CD4-positive, alpha-beta T cell (primary cell): ENCODE measurements at regions not wholly inside any gene's neighbourhood (a gene's known extent, or its start where the extent isn't known, plus 50 kb on each side); places are given as distances from the start of the nearest gene placed in this dataset.

Source experiments
- ATAC-seq: fragments of 200-7000 bp; cut with Tn5 transposase; one replicate; pipeline ENCODE4 v1.10.0; 2022; ENCODE audit warnings: mild to moderate bottlenecking; ENCODE audit not compliant: poor library complexity
- CTCF ChIA-PET: fragments of 350-600 bp; sonication (Branson Sonifier 250); formaldehyde crosslinking; loops from one replicate; lab custom pipeline; 2021; ENCODE audit warnings: antibody characterized with exemption, inconsistent platforms; lab: Charles Lee
- POLR2A ChIA-PET: fragments of 350-600 bp; sonication (Branson Sonifier 250); formaldehyde crosslinking; loops from one replicate; lab custom pipeline; 2021; ENCODE audit warnings: antibody characterized with exemption, inconsistent platforms; lab: Charles Lee
- DNase-seq, 14 experiments: peaks; one replicate each; pipeline ENCODE4 v3.0.0-alpha.2; 2013 to 2020; ENCODE audit warnings: mixed read lengths in 2 of 14
- H3K27ac ChIP-seq, 2 donors: one replicate each; pipeline versions ENCODE4 v1.5.1 to v1.7.0; 2013; ENCODE audit warnings: low read length in 2 of 2, low read depth in 1 of 2, mild to moderate bottlenecking in 1 of 2
- H3K27me3 ChIP-seq, 2 experiments: 1 replicate in 1 of 2; 2 replicates in 1 of 2; pipeline versions ENCODE4 v1.6.1 to v1.7.0; 2013; ENCODE audit warnings: low read length in 2 of 2, control low read depth in 1 of 2, mild to moderate bottlenecking in 1 of 2, moderate library complexity in 1 of 2; ENCODE audit not compliant: insufficient read depth in 2 of 2, control insufficient read depth in 1 of 2
- H3K36me3 ChIP-seq: one replicate; pipeline ENCODE4 v1.6.1; 2013; ENCODE audit warnings: low read length, control low read depth; ENCODE audit not compliant: insufficient read depth
- H3K4me1 ChIP-seq: one replicate; pipeline ENCODE4 v1.6.1; 2013; ENCODE audit warnings: low read length, control low read depth; ENCODE audit not compliant: insufficient read depth
- H3K4me3 ChIP-seq: one replicate; pipeline ENCODE4 v1.5.1; 2013; ENCODE audit warnings: mild to moderate bottlenecking, low read length, moderate library complexity
- H3K9me3 ChIP-seq, 2 experiments: 1 replicate in 1 of 2; 2 replicates in 1 of 2; pipeline versions ENCODE4 v1.6.1 to v1.7.0; 2013; ENCODE audit warnings: low read length in 2 of 2, mild to moderate bottlenecking in 2 of 2, control low read depth in 1 of 2, moderate library complexity in 1 of 2; ENCODE audit not compliant: control insufficient read depth in 1 of 2, insufficient read depth in 1 of 2
- H3K27ac Mint-ChIP-seq: one replicate; pipeline ENCODE4 v1.8.0; 2020; ENCODE audit warnings: mixed read lengths
- H3K27me3 Mint-ChIP-seq: one replicate; pipeline ENCODE4 v1.8.0; 2021; ENCODE audit warnings: mixed read lengths
- H3K36me3 Mint-ChIP-seq: one replicate; pipeline ENCODE4 v1.8.0; 2021; ENCODE audit warnings: low read depth, mixed read lengths
- H3K4me1 Mint-ChIP-seq: one replicate; pipeline ENCODE4 v1.8.0; 2021; ENCODE audit warnings: low read depth, mixed read lengths
- H3K4me3 Mint-ChIP-seq: one replicate; pipeline ENCODE4 v1.8.0; 2020; ENCODE audit warnings: mild to moderate bottlenecking, mixed read lengths
- H3K9me3 Mint-ChIP-seq: one replicate; pipeline ENCODE4 v1.8.0; 2020; ENCODE audit warnings: mixed read lengths
- CTCF ChIP-seq: fragments of 200-600 bp; IDR thresholded peaks from one replicate; pipeline ENCODE4 v1.8.0; 2022; ENCODE audit warnings: antibody characterized with exemption, mild to moderate bottlenecking
- intact Hi-C, 2 experiments: fragments of 100-400 bp; cut with DNase I in 1 of 2; cut with micrococcal nuclease in 1 of 2; formaldehyde crosslinking; loops; one replicate each; pipeline versions ENCODE4 v1.15.1 to v1.9.0; 2023 to 2025; cut with DNase I, micrococcal nuclease

GRCh38 chr1:105210747-105211146 is 1461.0 kb downstream of the AMY1C start:
- no peak for TF ChIP-seq CTCF
- ChIA-PET POLR2A (no interaction called here), CTCF (no interaction called here)
- H3K9me3 Mint-ChIP-seq = peaks cover 21% of the 10 kb centered on the region
- Histone ChIP-seq H3K27ac (no peak overlapping the region), H3K27me3 (no peaks in the 10 kb centered on the region), H3K36me3 (no peaks in the 10 kb centered on the region), H3K4me1 (no peaks in the 10 kb centered on the region), H3K9me3 (peaks cover 0 to 4% of the 10 kb centered on the region in 2 experiments), H3K4me3 (no peak overlapping the region)
- ATAC-seq (no peak), DNase-seq (no peak)
- H3K4me3 Mint-ChIP-seq = no peak overlapping the region
- intact Hi-C loops = no loop called here
- no peaks in the 10 kb centered on the region for H3K4me1 Mint-ChIP-seq
- no peaks in the 10 kb centered on the region for H3K36me3 Mint-ChIP-seq
- H3K27me3 Mint-ChIP-seq = no peaks in the 10 kb centered on the region
- H3K27ac Mint-ChIP-seq = no peak overlapping the region

- no peaks in the 10 kb centered on the region for H3K36me3 ChIP-seq
- Mint-ChIP-seq H3K4me1 (no peaks in the 10 kb centered on the region), H3K27me3 (no peaks in the 10 kb centered on the region), H3K36me3 (no peaks in the 10 kb centered on the region), H3K4me3 (no peak overlapping the region), H3K27ac (no peak overlapping the region), H3K9me3 (peaks cover 14% of the 10 kb centered on the region)
- DNase-seq (no peak), ATAC-seq (no peak)
- ChIA-PET CTCF (no interaction called here), POLR2A (no interaction called here)
- no peak overlapping the region for H3K4me3 ChIP-seq
- no peaks in the 10 kb centered on the region for H3K4me1 ChIP-seq
- no peaks in the 10 kb centered on the region for H3K27me3 ChIP-seq
- peaks cover 0 to 4% of the 10 kb centered on the region in 2 experiments for H3K9me3 ChIP-seq
- no peak for TF ChIP-seq CTCF
- H3K27ac ChIP-seq = no peak overlapping the region
- intact Hi-C loops = no loop called here
Observed at GRCh38 chr1:105231378-105231777, 1481.7 kb downstream of the AMY1C start.

GRCh38 chr1:105243411-105243810 is 1493.7 kb downstream of the AMY1C start:
- DNase-seq (no peak), ATAC-seq (no peak)
- H3K27ac Mint-ChIP-seq = no peak overlapping the region
- Histone ChIP-seq H3K9me3 (peaks cover 0 to 5% of the 10 kb centered on the region in 2 experiments), H3K4me3 (no peak overlapping the region), H3K4me1 (no peaks in the 10 kb centered on the region), H3K27me3 (no peaks in the 10 kb centered on the region), H3K36me3 (no peaks in the 10 kb centered on the region), H3K27ac (no peak overlapping the region)
- H3K36me3 Mint-ChIP-seq = no peaks in the 10 kb centered on the region
- no peaks in the 10 kb centered on the region for H3K27me3 Mint-ChIP-seq
- TF ChIP-seq CTCF = no peak
- ChIA-PET CTCF (no interaction called here), POLR2A (no interaction called here)
- peaks cover 21% of the 10 kb centered on the region for H3K9me3 Mint-ChIP-seq
- no peak overlapping the region for H3K4me3 Mint-ChIP-seq
- no peaks in the 10 kb centered on the region for H3K4me1 Mint-ChIP-seq
- intact Hi-C loops = no loop called here
